Natural killer cell treated with Interleukin-12 subunit alpha and Interleukin-12 subunit beta and Interleukin-15 and Interleukin-18, amount 100 ng/mL, for 72 hours (primary cell): ENCODE measurements at regions not wholly inside any gene's neighbourhood (a gene's known extent, or its start where the extent isn't known, plus 50 kb on each side); places are given as distances from the start of the nearest gene placed in this dataset.

Experiments used
- ATAC-seq, 2 donors: fragments of 150-1000 bp; cut with Tn5 transposase in 1 of 2; sonication (Bioruptor Pico), chemical (Tn5 transposase) in 1 of 2; 2 replicates each; pipeline ENCODE4 v1.10.0; 2021
- DNase-seq: peaks from one replicate; pipeline ENCODE4 v3.0.0; 2022; ENCODE audit warnings: low spot score
- H3K27ac Mint-ChIP-seq, 2 donors: 1 replicate in 1 of 2; 2 replicates in 1 of 2; pipeline ENCODE4 v1.8.0; 2022; ENCODE audit warnings: mixed read lengths in 2 of 2, mild to moderate bottlenecking in 1 of 2, moderate library complexity in 1 of 2
- H3K27me3 Mint-ChIP-seq, 2 donors: 1 replicate in 1 of 2; 2 replicates in 1 of 2; pipeline ENCODE4 v1.8.0; 2022; ENCODE audit warnings: mixed read lengths in 2 of 2
- H3K36me3 Mint-ChIP-seq: one replicate; pipeline ENCODE4 v1.8.0; 2022; ENCODE audit warnings: mixed read lengths
- H3K4me1 Mint-ChIP-seq, 2 donors: 1 replicate in 1 of 2; 2 replicates in 1 of 2; pipeline ENCODE4 v1.8.0; 2022; ENCODE audit warnings: low read depth in 2 of 2, mixed read lengths in 2 of 2, mild to moderate bottlenecking in 1 of 2
- H3K4me3 Mint-ChIP-seq: one replicate; pipeline ENCODE4 v1.8.0; 2022; ENCODE audit warnings: mixed read lengths
- H3K9me3 Mint-ChIP-seq: 2 replicates; pipeline ENCODE4 v1.8.0; 2022; ENCODE audit warnings: mixed read lengths

GRCh38 chr16:66238696-66239095, 127.8 kb upstream of the CDH5 start:
- no peaks in the 10 kb centered on the region for H3K4me1 Mint-ChIP-seq
- no peak for ATAC-seq

GRCh38 chr16:66236301-66236700, 130.2 kb upstream of the CDH5 start:
- no peak overlapping the region for H3K27ac Mint-ChIP-seq
- no peak overlapping the region for H3K4me3 Mint-ChIP-seq
- no peaks in the 10 kb centered on the region for H3K9me3 Mint-ChIP-seq
- H3K27me3 Mint-ChIP-seq, result peaks cover 5 to 7% of the 10 kb centered on the region in 2 donors
- ATAC-seq, result no peak
- DNase-seq, result no peak
- no peaks in the 10 kb centered on the region for H3K4me1 Mint-ChIP-seq
- no peaks in the 10 kb centered on the region for H3K36me3 Mint-ChIP-seq

More at GRCh38 chr16:66238696-66239095, 127.8 kb upstream of the CDH5 start:
- no peak for DNase-seq
- Mint-ChIP-seq H3K27ac (no peak overlapping the region), H3K9me3 (no peaks in the 10 kb centered on the region), H3K36me3 (no peaks in the 10 kb centered on the region), H3K27me3 (peaks cover 5 to 12% of the 10 kb centered on the region in 2 donors), H3K4me3 (no peak overlapping the region)

GRCh38 chr16:66231452-66232160, 134.9 kb upstream of the CDH5 start:
- ATAC-seq (no peak), DNase-seq (no peak)
- peaks cover 0 to 4% of the 10 kb centered on the region in 2 donors for H3K4me1 Mint-ChIP-seq
- peaks cover 8 to 13% of the 10 kb centered on the region in 2 donors for H3K27me3 Mint-ChIP-seq
- no peaks in the 10 kb centered on the region for H3K9me3 Mint-ChIP-seq
- H3K27ac Mint-ChIP-seq, result no peak overlapping the region
- H3K36me3 Mint-ChIP-seq, result no peaks in the 10 kb centered on the region
- no peak overlapping the region for H3K4me3 Mint-ChIP-seq

- DNase-seq (no peak), ATAC-seq (no peak)
- Mint-ChIP-seq H3K27ac (no peak overlapping the region), H3K36me3 (no peaks in the 10 kb centered on the region), H3K27me3 (peaks cover 10 to 13% of the 10 kb centered on the region in 2 donors), H3K4me1 (peaks cover 0 to 4% of the 10 kb centered on the region in 2 donors), H3K9me3 (no peaks in the 10 kb centered on the region), H3K4me3 (no peak overlapping the region)
These were observed 136.8 kb upstream of the CDH5 start for GRCh38 chr16:66229651-66230050.

- no peak for ATAC-seq
- H3K9me3 Mint-ChIP-seq, result no peaks in the 10 kb centered on the region
- peaks cover 10% of the 10 kb centered on the region in 2 donors for H3K27me3 Mint-ChIP-seq
- H3K4me1 Mint-ChIP-seq, result peaks cover 0 to 4% of the 10 kb centered on the region in 2 donors
- no peak for DNase-seq
- no peak overlapping the region for H3K4me3 Mint-ChIP-seq
- H3K27ac Mint-ChIP-seq, result no peak overlapping the region
- H3K36me3 Mint-ChIP-seq, result no peaks in the 10 kb centered on the region
These were observed 137.7 kb upstream of the CDH5 start for GRCh38 chr16:66228792-66229191.

GRCh38 chr16:66227766-66228530, 138.5 kb upstream of the CDH5 start:
- Mint-ChIP-seq H3K9me3 (no peaks in the 10 kb centered on the region), H3K4me3 (no peak overlapping the region), H3K27me3 (peaks cover 7 to 13% of the 10 kb centered on the region in 2 donors), H3K36me3 (no peaks in the 10 kb centered on the region), H3K4me1 (peaks cover 0 to 4% of the 10 kb centered on the region in 2 donors), H3K27ac (no peak overlapping the region)
- DNase-seq, result no peak
- no peak for ATAC-seq

GRCh38 chr16:66226762-66227161, 139.7 kb upstream of the CDH5 start:
- no peaks in the 10 kb centered on the region for H3K36me3 Mint-ChIP-seq
- H3K9me3 Mint-ChIP-seq, result no peaks in the 10 kb centered on the region
- ATAC-seq (no peak), DNase-seq (no peak)
- no peak overlapping the region for H3K27ac Mint-ChIP-seq
- no peak overlapping the region for H3K4me3 Mint-ChIP-seq
- peaks cover 0 to 4% of the 10 kb centered on the region in 2 donors for H3K4me1 Mint-ChIP-seq
- peaks cover 7 to 16% of the 10 kb centered on the region in 2 donors for H3K27me3 Mint-ChIP-seq

- no peak overlapping the region for H3K4me3 Mint-ChIP-seq
- peaks cover 7 to 16% of the 10 kb centered on the region in 2 donors for H3K27me3 Mint-ChIP-seq
- no peaks in the 10 kb centered on the region for H3K36me3 Mint-ChIP-seq
- DNase-seq (no peak), ATAC-seq (no peak)
- no peaks in the 10 kb centered on the region for H3K9me3 Mint-ChIP-seq
- no peak overlapping the region for H3K27ac Mint-ChIP-seq
- peaks cover 0 to 4% of the 10 kb centered on the region in 2 donors for H3K4me1 Mint-ChIP-seq
These were observed 140.8 kb upstream of the CDH5 start for GRCh38 chr16:66225696-66226095.

GRCh38 chr16:66224626-66225025, 141.9 kb upstream of the CDH5 start:
- ATAC-seq (no peak), DNase-seq (no peak)
- H3K9me3 Mint-ChIP-seq, result no peaks in the 10 kb centered on the region
- H3K4me1 Mint-ChIP-seq, result peaks cover 0 to 4% of the 10 kb centered on the region in 2 donors
- H3K27me3 Mint-ChIP-seq, result peaks cover 7 to 16% of the 10 kb centered on the region in 2 donors
- H3K36me3 Mint-ChIP-seq, result no peaks in the 10 kb centered on the region
- no peak overlapping the region for H3K27ac Mint-ChIP-seq
- no peak overlapping the region for H3K4me3 Mint-ChIP-seq

GRCh38 chr16:66224186-66224585, 142.3 kb upstream of the CDH5 start:
- ATAC-seq (no peak), DNase-seq (no peak)
- Mint-ChIP-seq H3K4me1 (peaks cover 0 to 3% of the 10 kb centered on the region in 2 donors), H3K9me3 (no peaks in the 10 kb centered on the region), H3K4me3 (no peak overlapping the region), H3K27me3 (peaks cover 3 to 15% of the 10 kb centered on the region in 2 donors), H3K36me3 (no peaks in the 10 kb centered on the region), H3K27ac (no peak overlapping the region)

GRCh38 chr16:66223176-66223780, 143.2 kb upstream of the CDH5 start:
- H3K9me3 Mint-ChIP-seq, result no peaks in the 10 kb centered on the region
- ATAC-seq, result no peak
- no peak overlapping the region for H3K27ac Mint-ChIP-seq
- DNase-seq, result no peak
- H3K4me3 Mint-ChIP-seq, result no peak overlapping the region
- H3K36me3 Mint-ChIP-seq, result no peaks in the 10 kb centered on the region
- peaks cover 4 to 15% of the 10 kb centered on the region in 2 donors for H3K27me3 Mint-ChIP-seq
- H3K4me1 Mint-ChIP-seq, result no peaks in the 10 kb centered on the region

- no peaks in the 10 kb centered on the region for H3K4me1 Mint-ChIP-seq
- H3K27ac Mint-ChIP-seq, result no peak overlapping the region
- H3K9me3 Mint-ChIP-seq, result no peaks in the 10 kb centered on the region
- no peaks in the 10 kb centered on the region for H3K36me3 Mint-ChIP-seq
- no peak for DNase-seq
- no peak for ATAC-seq
- peaks cover 8 to 14% of the 10 kb centered on the region in 2 donors for H3K27me3 Mint-ChIP-seq
- H3K4me3 Mint-ChIP-seq, result no peak overlapping the region
These were observed 143.7 kb upstream of the CDH5 start for GRCh38 chr16:66222756-66223155.

GRCh38 chr16:66220702-66221101, 145.8 kb upstream of the CDH5 start:
- peaks cover 14 to 22% of the 10 kb centered on the region in 2 donors for H3K27me3 Mint-ChIP-seq
- no peaks in the 10 kb centered on the region for H3K4me1 Mint-ChIP-seq
- H3K9me3 Mint-ChIP-seq, result no peaks in the 10 kb centered on the region
- DNase-seq (no peak), ATAC-seq (no peak)
- no peaks in the 10 kb centered on the region for H3K36me3 Mint-ChIP-seq
- no peak overlapping the region for H3K4me3 Mint-ChIP-seq
- H3K27ac Mint-ChIP-seq, result no peak overlapping the region

- Mint-ChIP-seq H3K27me3 (peaks cover 14 to 32% of the 10 kb centered on the region in 2 donors), H3K4me3 (no peak overlapping the region), H3K27ac (no peak overlapping the region), H3K9me3 (no peaks in the 10 kb centered on the region), H3K4me1 (no peaks in the 10 kb centered on the region), H3K36me3 (no peaks in the 10 kb centered on the region)
- ATAC-seq, result no peak
- no peak for DNase-seq
These were observed 147.0 kb upstream of the CDH5 start for GRCh38 chr16:66219491-66219890.
